SIG-M5 treated with dmso at 0.1 percent for 504 hours (cell line): ENCODE measurements at regions not wholly inside any gene's neighbourhood (a gene's known extent, or its start where the extent isn't known, plus 50 kb on each side); places are given as distances from the start of the nearest gene placed in this dataset.

Experiments
- DNase-seq: peaks from one replicate; lab custom pipeline; 2025; ENCODE audit not compliant: unreplicated experiment; lab: John Stamatoyannopoulos, UW

GRCh38 chr11:115761348-115761747, 257.1 kb upstream of the CADM1 start:
- DNase-seq: no peak

GRCh38 chr11:115760461-115761320, 256.5 kb upstream of the CADM1 start:
- no peak for DNase-seq

DNA sequence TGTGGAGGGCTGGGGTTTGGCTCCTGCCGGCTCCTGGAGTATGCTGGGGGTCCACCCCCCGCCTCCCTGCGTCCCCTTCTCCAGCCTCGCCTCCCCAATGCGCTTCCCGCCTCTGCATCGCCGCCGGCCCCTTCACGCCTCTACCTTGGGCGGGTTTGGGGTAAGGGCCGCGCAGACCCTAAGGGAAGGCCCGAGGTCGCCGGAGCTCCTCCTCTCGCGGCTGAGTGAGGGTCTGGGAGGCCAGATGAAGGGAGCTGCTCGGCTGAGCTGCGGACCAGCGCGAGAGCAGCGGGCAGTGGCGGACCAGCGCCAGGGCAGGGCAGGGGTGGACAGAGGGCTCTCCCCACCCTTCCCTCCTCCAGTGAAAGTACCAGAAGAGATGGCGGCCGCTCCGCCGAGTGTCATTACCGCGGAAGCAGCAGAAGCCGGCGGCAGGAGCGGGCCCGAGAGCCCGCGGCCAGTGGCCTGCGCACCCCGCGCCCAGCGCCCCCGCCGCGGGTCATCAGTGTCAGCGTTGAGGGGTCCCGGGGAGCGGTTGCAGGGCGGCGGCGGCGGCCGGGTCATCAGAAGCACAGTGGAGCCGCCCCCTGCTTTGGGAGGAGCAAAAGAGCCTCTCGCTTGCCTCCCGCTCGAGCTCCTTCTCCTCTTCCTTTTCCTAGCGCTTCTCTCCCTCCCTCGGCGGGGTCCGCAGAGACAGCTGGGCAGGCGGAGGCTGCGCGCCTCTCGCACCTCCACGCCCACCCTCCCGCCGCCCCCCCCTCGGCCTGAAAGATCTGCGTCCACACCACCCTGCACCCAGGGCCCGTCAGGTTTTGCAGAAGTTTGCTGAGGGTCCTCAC, 255.6 kb upstream of the CADM1 start:
- no peak for DNase-seq

GRCh38 chr11:115758011-115758410, 253.8 kb upstream of the CADM1 start:
- no peak for DNase-seq

- DNase-seq: no peak
Observed at GRCh38 chr11:115751243-115752015, 247.2 kb upstream of the CADM1 start.

GRCh38 chr11:115745610-115746512, 241.6 kb upstream of the CADM1 start:
- DNase-seq: no peak

DNA sequence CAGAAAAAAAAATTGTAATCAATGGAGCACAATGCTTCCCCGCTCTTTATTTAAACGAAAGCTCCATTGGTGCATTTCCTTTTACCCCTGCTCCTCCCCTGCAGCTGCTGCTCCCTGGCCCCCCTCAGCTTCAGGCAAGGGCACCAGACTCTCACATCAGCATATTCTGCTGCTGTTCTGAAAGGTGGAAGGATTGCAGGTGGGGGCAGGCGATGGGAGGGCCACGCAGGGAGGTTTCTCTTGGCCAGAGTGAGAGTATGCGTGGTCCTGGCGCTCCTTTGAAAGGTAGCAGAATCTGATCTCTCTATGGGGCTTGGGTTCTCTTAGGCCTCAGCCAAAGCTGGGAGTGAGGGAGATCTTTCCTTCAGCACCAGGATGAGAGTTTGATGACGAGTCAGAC, 240.9 kb upstream of the CADM1 start:
- DNase-seq: no peak

DNA sequence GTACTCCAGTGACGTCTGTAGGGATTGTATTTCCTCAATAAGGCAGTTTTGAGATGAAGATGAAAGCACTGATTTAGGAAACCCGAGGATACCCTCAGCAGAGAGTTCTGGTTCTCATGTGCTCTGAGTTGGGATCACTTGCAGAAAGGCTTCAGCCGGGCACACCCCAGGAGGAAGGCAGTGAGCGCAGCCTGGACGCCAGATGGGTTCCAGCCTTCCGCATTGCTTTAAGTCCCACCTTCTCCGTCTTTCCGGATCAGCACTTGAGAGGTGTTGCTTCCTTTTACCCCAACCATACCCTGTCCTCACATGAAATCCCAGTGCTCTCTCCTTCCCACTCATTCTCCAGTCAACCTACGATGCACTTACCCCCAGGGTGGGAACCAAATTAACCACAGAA, 239.5 kb upstream of the CADM1 start:
- DNase-seq: no peak

GRCh38 chr11:115741376-115742107, 237.3 kb upstream of the CADM1 start:
- DNase-seq: no peak

GRCh38 chr11:115740324-115740723, 236.1 kb upstream of the CADM1 start:
- DNase-seq: no peak

GRCh38 chr11:115739878-115740277, 235.7 kb upstream of the CADM1 start:
- DNase-seq: no peak

- no peak for DNase-seq
Observed at GRCh38 chr11:115739146-115739545, 234.9 kb upstream of the CADM1 start.

DNA sequence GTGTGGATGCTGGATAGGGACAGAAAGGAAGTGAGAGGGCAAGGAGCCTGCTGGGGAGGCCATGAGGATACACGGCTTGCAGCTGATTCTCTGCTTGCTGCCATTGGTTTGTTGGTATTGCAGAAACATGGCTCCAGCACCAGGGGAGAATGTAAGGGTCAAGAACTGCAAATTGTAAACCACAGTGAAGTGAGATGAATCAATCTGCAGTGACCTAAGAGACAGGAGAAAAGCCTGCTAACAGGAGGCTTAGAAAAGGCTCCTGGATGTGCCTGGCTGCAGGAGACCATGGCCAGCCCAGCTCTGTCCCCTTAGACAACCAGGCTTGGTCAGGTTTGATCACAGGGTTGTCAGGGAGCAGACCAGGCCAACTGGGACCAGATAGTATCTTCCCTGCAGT, 233.7 kb upstream of the CADM1 start:
- no peak for DNase-seq

- peak; percentile 4 for DNase-seq
Observed at GRCh38 chr11:115736146-115736545, 231.9 kb upstream of the CADM1 start.

- peak; percentile 5 for DNase-seq
Observed at GRCh38 chr11:115724666-115725065, 220.5 kb upstream of the CADM1 start.

DNA sequence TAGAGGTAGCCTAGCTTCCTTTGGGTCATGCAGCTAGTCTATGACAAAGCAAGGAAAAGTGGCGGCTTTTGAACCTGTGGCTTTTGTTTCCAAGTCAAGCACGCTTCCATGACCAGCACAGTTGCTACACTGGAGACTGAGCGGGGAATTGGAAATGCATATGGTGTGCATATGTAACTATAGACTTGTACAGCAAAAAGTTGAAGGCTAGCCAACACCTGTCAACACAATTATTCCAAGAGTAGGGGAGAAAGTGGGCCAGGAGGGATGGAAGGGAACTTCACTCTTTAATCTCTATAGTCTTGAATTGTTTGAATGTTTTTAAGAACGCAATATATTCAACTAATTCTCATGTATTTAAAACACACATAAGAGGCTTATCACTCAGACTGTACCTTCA, 218.5 kb upstream of the CADM1 start:
- DNase-seq: no peak

GRCh38 chr11:115721296-115721995, 217.2 kb upstream of the CADM1 start:
- no peak for DNase-seq

DNA sequence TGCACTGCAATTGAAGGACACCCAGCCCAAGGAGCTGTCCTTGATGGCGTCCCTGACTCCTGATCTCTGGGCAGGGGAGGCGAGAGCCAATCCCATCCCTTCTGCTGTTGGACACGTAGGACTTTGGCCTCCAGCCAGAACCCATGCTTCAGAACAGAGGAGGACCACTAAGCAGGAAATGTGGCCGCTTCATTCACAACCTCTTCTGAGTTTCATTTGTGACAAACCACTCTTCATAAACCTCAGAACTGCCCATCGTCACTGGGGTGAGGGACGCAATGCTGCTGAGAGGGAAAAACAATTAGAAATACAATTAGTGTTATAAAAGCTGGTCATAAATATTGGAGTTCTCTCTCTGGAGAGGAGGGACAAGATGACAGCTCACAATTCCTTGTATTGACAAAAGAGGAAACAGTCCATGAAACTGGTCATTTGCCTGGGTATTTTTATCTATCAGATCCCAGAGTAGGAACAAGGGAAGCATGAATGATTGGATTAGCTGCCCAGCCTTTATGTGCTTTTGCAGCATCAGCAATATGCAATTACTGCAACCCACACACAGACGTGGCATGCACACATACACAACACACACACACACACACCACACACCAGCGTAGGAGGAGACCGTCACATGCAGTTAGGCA, 216.5 kb upstream of the CADM1 start:
- no peak for DNase-seq

DNA sequence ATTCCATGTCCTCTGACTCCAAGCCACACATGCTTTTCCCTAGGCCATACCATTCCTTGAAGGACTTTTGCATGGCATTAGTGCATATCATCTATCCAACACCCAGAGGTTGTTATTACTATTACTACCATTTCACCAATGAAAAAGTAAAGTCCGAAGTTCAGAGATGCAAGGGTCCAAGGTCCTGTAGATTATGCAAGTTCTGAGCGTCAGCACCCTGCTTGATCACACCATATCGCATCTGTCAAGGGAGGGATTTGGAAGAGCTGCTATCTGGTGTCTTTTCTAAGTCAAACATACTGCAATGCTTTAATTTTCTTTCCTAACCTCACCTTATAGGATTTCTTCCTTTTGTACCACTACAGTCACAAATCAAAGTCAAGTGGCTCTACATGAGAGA, 214.7 kb upstream of the CADM1 start:
- DNase-seq: no peak
